ENCODE measurements at regions not wholly inside any gene's neighbourhood (a gene's known extent, or its start where the extent isn't known, plus 50 kb on each side); places are given as distances from the start of the nearest gene placed in this dataset.

- DNase-seq (ENCODE audit: low read depth in 2 of 2) = no peak
Measured at GRCh38 chr4:71240094-71240493, 98.7 kb upstream of the SLC4A4 start.

- no peak for DNase-seq (ENCODE audit: low read depth in 2 of 2)
Measured at GRCh38 chr4:71241501-71242288, 97.1 kb upstream of the SLC4A4 start.

- no peak for DNase-seq (ENCODE audit: low read depth in 2 of 2)
Measured at GRCh38 chr4:71243091-71243833, 95.6 kb upstream of the SLC4A4 start.

GRCh38 chr4:71247706-71248105 is 91.1 kb upstream of the SLC4A4 start:
- DNase-seq (ENCODE audit: low read depth in 2 of 2) = no peak

GRCh38 chr4:71251261-71251660 is 87.6 kb upstream of the SLC4A4 start:
- no peak for DNase-seq (ENCODE audit: low read depth in 2 of 2)

- no peak for DNase-seq (ENCODE audit: low read depth in 2 of 2)
Measured at GRCh38 chr4:71253545-71253944, 85.3 kb upstream of the SLC4A4 start.

- no peak for DNase-seq (ENCODE audit: low read depth in 2 of 2)
Measured at GRCh38 chr4:71254451-71255012, 84.3 kb upstream of the SLC4A4 start.

- DNase-seq (ENCODE audit: low read depth in 2 of 2) = no peak
Measured at GRCh38 chr4:71255976-71256375, 82.8 kb upstream of the SLC4A4 start.

- no peak for DNase-seq (ENCODE audit: low read depth in 2 of 2)
Measured at GRCh38 chr4:71257761-71258160, 81.1 kb upstream of the SLC4A4 start.

- no peak for DNase-seq (ENCODE audit: low read depth in 2 of 2)
Measured at GRCh38 chr4:71258323-71258722, 80.5 kb upstream of the SLC4A4 start.

GRCh38 chr4:71259280-71259679 is 79.5 kb upstream of the SLC4A4 start:
- no peak for DNase-seq (ENCODE audit: low read depth in 2 of 2)

GRCh38 chr4:71259911-71260331 is 78.9 kb upstream of the SLC4A4 start:
- no peak for DNase-seq (ENCODE audit: low read depth in 2 of 2)

GRCh38 chr4:71260544-71260943 is 78.3 kb upstream of the SLC4A4 start:
- DNase-seq (ENCODE audit: low read depth in 2 of 2) = no peak

GRCh38 chr4:71261001-71261400 is 77.8 kb upstream of the SLC4A4 start:
- DNase-seq (ENCODE audit: low read depth in 2 of 2) = no peak

- DNase-seq (ENCODE audit: low read depth in 2 of 2) = no peak
Measured at GRCh38 chr4:71261633-71262121, 77.1 kb upstream of the SLC4A4 start.

- DNase-seq (ENCODE audit: low read depth in 2 of 2) = no peak
Measured at GRCh38 chr4:71262161-71262560, 76.7 kb upstream of the SLC4A4 start.

- no peak for DNase-seq (ENCODE audit: low read depth in 2 of 2)
Measured at GRCh38 chr4:71266090-71266794, 72.6 kb upstream of the SLC4A4 start.

GRCh38 chr4:71267244-71267643 is 71.6 kb upstream of the SLC4A4 start:
- DNase-seq (ENCODE audit: low read depth in 2 of 2) = no peak

GRCh38 chr4:71268166-71268565 is 70.7 kb upstream of the SLC4A4 start:
- no peak for DNase-seq (ENCODE audit: low read depth in 2 of 2)

- no peak for DNase-seq (ENCODE audit: low read depth in 2 of 2)
Measured at GRCh38 chr4:71269233-71269632, 69.6 kb upstream of the SLC4A4 start.

- DNase-seq (ENCODE audit: low read depth in 2 of 2) = peak in 1 of 2 donors; percentile 4
Measured at GRCh38 chr4:71270901-71271300, 67.9 kb upstream of the SLC4A4 start.

GRCh38 chr4:71272976-71273375 is 65.8 kb upstream of the SLC4A4 start:
- no peak for DNase-seq (ENCODE audit: low read depth in 2 of 2)

Measured in stimulated activated CD8-positive, alpha-beta memory T cell treated with anti-CD3 and anti-CD28 coated beads, Interleukin-15, amount 100 ng/mL, for 48 hours (primary cell).